ENCODE measurements at regions not wholly inside any gene's neighbourhood (a gene's known extent, or its start where the extent isn't known, plus 50 kb on each side); places are given as distances from the start of the nearest gene placed in this dataset.
"Not testable (repeated sequence)": the region's sequence is repeated elsewhere in the genome, so short reads cannot be mapped to it uniquely, and the experiment has no call there.

GRCh38 chrY:7285388-7285787 lies 373.8 kb upstream of the AMELY start:
- H2AFZ ChIP-seq = no peak overlapping the region
- H3K4me1 Mint-ChIP-seq = peaks cover 17% of the 10 kb centered on the region

DNA sequence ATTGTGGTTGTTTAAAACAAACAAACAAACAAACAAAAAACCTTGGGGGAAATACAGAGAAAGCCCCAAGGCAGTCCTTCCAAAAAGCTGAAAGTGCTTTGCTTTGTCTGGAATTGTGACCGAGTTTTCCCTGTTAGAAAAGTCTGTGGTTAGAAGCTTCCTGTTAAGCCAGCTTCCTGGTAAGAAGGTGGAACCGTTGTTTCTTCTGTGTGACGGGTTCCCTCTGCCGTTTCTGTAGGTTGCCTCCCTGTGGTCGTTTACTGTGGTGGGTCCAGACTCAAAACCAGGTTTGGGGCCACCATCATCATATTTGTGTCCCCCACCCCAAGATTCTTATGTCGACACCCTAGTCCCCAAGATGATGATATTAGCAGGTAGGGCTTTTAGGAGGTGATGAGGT lies 371.4 kb upstream of the AMELY start:
- TF ChIP-seq ZNF462 (CRISPR knock-in tag; IDR thresholded peaks at IDR 0.05) = no peak
- Histone ChIP-seq H3K79me2 (replicated peaks; ENCODE audit: insufficient read depth) (peaks cover 80% of the 10 kb centered on the region), H3K36me3 (ENCODE audit: insufficient read depth) (no peaks in the 10 kb centered on the region), H2AFZ (no peak overlapping the region), H3K4me2 (no peak overlapping the region), H3K27ac (ENCODE audit: low read depth) (no peak overlapping the region), H3K4me1 (ENCODE audit: insufficient read depth) (peaks cover 13% of the 10 kb centered on the region), H3K9me2 (ENCODE audit: insufficient read depth) (no peaks in the 10 kb centered on the region), H3K27me3 (ENCODE audit: insufficient read depth) (no peaks in the 10 kb centered on the region), H3F3A (replicated peaks; ENCODE audit: low read depth) (no peaks in the 10 kb centered on the region), H4K20me1 (replicated peaks; ENCODE audit: insufficient read depth) (no peaks in the 10 kb centered on the region; the same call in 1 of the 2 replicates), H3K4me3 (no peak overlapping the region)
- Mint-ChIP-seq H3K27ac (no peak overlapping the region), H3K36me3 (ENCODE audit: low read depth) (peaks cover 28% of the 10 kb centered on the region), H3K4me3 (no peak overlapping the region), H3K4me1 (peaks cover 24% of the 10 kb centered on the region), H3K9me3 (no peaks in the 10 kb centered on the region), H3K27me3 (ENCODE audit: insufficient read depth, low read depth, poor library complexity) (peaks cover 2% of the 10 kb centered on the region)
- DNase-seq (ENCODE audit: low spot score) (no peak), ATAC-seq (no peak)

More at GRCh38 chrY:7285388-7285787, 373.8 kb upstream of the AMELY start:
- no peak for DNase-seq (ENCODE audit: low spot score)
- Histone ChIP-seq H3K4me3 (no peak overlapping the region), H3K4me1 (ENCODE audit: insufficient read depth) (peaks cover 5% of the 10 kb centered on the region; the same call in 1 of the 2 replicates), H4K20me1 (replicated peaks; ENCODE audit: insufficient read depth) (no peaks in the 10 kb centered on the region; the same call in 1 of the 2 replicates), H3K9me2 (ENCODE audit: insufficient read depth) (no peaks in the 10 kb centered on the region), H3K4me2 (no peak overlapping the region), H3K27ac (ENCODE audit: low read depth) (no peak overlapping the region), H3F3A (replicated peaks; ENCODE audit: low read depth) (no peaks in the 10 kb centered on the region), H3K36me3 (ENCODE audit: insufficient read depth) (no peaks in the 10 kb centered on the region), H3K79me2 (replicated peaks; ENCODE audit: insufficient read depth) (peaks cover 79% of the 10 kb centered on the region), H3K27me3 (ENCODE audit: insufficient read depth) (no peaks in the 10 kb centered on the region)
- no peaks in the 10 kb centered on the region for H3K9me3 Mint-ChIP-seq
- H3K36me3 Mint-ChIP-seq (ENCODE audit: low read depth) = peaks cover 28% of the 10 kb centered on the region
- H3K27ac Mint-ChIP-seq = no peak overlapping the region
- ATAC-seq = no peak
- no peak overlapping the region for H3K4me3 Mint-ChIP-seq
- no peak for TF ChIP-seq NANOG (IDR thresholded peaks at IDR 0.05; ENCODE audit: borderline replicate concordance)
- no peaks in the 10 kb centered on the region for H3K27me3 Mint-ChIP-seq (ENCODE audit: insufficient read depth, low read depth, poor library complexity)

GRCh38 chrY:7280151-7280740 lies 368.7 kb upstream of the AMELY start:
- Mint-ChIP-seq H3K36me3 (ENCODE audit: low read depth) (peaks cover 18% of the 10 kb centered on the region), H3K4me1 (peaks cover 30% of the 10 kb centered on the region)
- DNase-seq (ENCODE audit: low spot score); H3K9me3 Mint-ChIP-seq; H3K36me3 ChIP-seq (ENCODE audit: insufficient read depth); H3K4me3 ChIP-seq; H3K4me2 ChIP-seq; H3K27me3 ChIP-seq (ENCODE audit: insufficient read depth); H3K27me3 Mint-ChIP-seq (ENCODE audit: insufficient read depth, low read depth, poor library complexity); H2AFZ ChIP-seq; H3F3A ChIP-seq (replicated peaks; ENCODE audit: low read depth); H3K9me2 ChIP-seq (ENCODE audit: insufficient read depth); H3K4me3 Mint-ChIP-seq; H4K20me1 ChIP-seq (replicated peaks; ENCODE audit: insufficient read depth); H3K27ac ChIP-seq (ENCODE audit: low read depth); H3K27ac Mint-ChIP-seq: not testable (repeated sequence)
- peaks cover 13% of the 10 kb centered on the region for H3K4me1 ChIP-seq (ENCODE audit: insufficient read depth)
- ATAC-seq = peak; percentile 57
- peaks cover 100% of the 10 kb centered on the region for H3K79me2 ChIP-seq (replicated peaks; ENCODE audit: insufficient read depth)

Measured in GM23338 (cell line).